ENCODE measurements at regions not wholly inside any gene's neighbourhood (a gene's known extent, or its start where the extent isn't known, plus 50 kb on each side); places are given as distances from the start of the nearest gene placed in this dataset.

DNA sequence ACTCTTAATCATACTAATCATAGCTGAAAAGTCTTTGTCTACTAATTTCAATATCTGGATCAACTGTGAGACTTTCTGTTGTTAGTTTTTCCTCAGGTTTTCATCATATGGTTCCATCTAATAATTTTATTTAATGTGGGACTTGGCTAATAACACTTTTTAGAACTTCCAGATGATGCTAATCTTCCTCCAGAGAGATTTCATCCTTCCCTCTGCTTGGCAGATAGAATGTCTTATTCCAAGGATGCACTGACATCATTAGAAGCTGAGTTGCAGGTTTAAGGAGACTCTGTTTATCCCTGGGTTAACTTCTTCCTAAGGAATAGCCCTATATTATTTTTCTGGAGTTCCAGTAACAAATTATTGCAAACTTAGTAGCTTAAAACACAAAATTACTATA is 325.6 kb downstream of the COG6 start:
- no peak for TF ChIP-seq ZBTB21 (tag by site-specific recombination; IDR thresholded peaks at IDR 0.05)
- TF ChIP-seq, protein P1, sequence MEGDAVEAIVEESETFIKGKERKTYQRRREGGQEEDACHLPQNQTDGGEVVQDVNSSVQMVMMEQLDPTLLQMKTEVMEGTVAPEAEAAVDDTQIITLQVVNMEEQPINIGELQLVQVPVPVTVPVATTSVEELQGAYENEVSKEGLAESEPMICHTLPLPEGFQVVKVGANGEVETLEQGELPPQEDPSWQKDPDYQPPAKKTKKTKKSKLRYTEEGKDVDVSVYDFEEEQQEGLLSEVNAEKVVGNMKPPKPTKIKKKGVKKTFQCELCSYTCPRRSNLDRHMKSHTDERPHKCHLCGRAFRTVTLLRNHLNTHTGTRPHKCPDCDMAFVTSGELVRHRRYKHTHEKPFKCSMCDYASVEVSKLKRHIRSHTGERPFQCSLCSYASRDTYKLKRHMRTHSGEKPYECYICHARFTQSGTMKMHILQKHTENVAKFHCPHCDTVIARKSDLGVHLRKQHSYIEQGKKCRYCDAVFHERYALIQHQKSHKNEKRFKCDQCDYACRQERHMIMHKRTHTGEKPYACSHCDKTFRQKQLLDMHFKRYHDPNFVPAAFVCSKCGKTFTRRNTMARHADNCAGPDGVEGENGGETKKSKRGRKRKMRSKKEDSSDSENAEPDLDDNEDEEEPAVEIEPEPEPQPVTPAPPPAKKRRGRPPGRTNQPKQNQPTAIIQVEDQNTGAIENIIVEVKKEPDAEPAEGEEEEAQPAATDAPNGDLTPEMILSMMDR (tag by site-specific recombination; IDR thresholded peaks at IDR 0.05) = no peak
- no peak for TF ChIP-seq ZNF292 (tag by site-specific recombination; IDR thresholded peaks at IDR 0.05; ENCODE audit: borderline replicate concordance, low read depth)
- no peak for TF ChIP-seq MZF1 (tag by site-specific recombination; IDR thresholded peaks at IDR 0.05; ENCODE audit: borderline replicate concordance)
- TF ChIP-seq ZSCAN30 (tag by site-specific recombination; IDR thresholded peaks at IDR 0.05) = no peak
- no peak for TF ChIP-seq KLF9 (tag by site-specific recombination; IDR thresholded peaks at IDR 0.05; ENCODE audit: low read depth)
- TF ChIP-seq ZSCAN16 (tag by site-specific recombination; IDR thresholded peaks at IDR 0.05) = no peak
